Kidney epithelial cell (primary cell): ENCODE measurements at regions not wholly inside any gene's neighbourhood (a gene's known extent, or its start where the extent isn't known, plus 50 kb on each side); places are given as distances from the start of the nearest gene placed in this dataset.
"Not testable (repeated sequence)": the region's sequence is repeated elsewhere in the genome, so short reads cannot be mapped to it uniquely, and the experiment has no call there.

Experiments
- DNase-seq: peaks from one replicate; pipeline ENCODE4 v3.0.0-alpha.2; 2010; ENCODE audit warnings: low read depth
- H3K27me3 ChIP-seq: 2 replicates; pipeline ENCODE4 v1.6.0; 2011; ENCODE audit warnings: low read length; ENCODE audit not compliant: control insufficient read depth, insufficient read depth
- H3K36me3 ChIP-seq: 2 replicates; pipeline ENCODE4 v1.5.1; 2011; ENCODE audit warnings: low read length; ENCODE audit not compliant: control insufficient read depth, insufficient read depth
- H3K4me3 ChIP-seq: 2 replicates; pipeline ENCODE4 v1.5.1; 2011; ENCODE audit warnings: low read depth, mild to moderate bottlenecking, control low read depth, low read length
- CTCF ChIP-seq: IDR thresholded peaks from 2 replicates; pipeline ENCODE4 v1.5.1; 2011; ENCODE audit warnings: mild to moderate bottlenecking, moderate library complexity, low read length, control low read depth, inconsistent platforms; ENCODE audit not compliant: insufficient read depth, poor library complexity, severe bottlenecking

DNA sequence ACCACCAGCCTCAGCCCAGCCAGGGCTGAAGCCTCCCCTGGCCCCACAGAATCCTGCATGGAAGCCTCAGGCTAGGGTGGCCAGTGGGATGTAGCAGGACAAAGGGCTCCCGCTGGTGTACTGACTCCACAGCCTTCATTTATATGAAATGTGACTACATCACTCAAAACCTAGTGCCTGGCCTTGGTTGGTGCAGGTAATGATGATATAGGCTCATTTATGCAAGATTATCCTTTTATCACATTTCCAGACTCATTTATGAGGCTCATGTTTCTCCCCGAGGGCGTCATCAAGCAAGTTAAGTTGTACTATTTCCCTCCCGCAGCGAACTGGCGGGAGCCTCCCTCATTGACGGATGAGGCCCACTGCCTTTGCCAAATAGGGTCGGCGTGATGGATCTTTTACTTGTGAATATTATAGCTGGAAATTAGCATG is 179.1 kb upstream of the SMAD3 start:
- no peak for DNase-seq
- Histone ChIP-seq H3K4me3 (no peak overlapping the region), H3K27me3 (no peaks in the 10 kb centered on the region), H3K36me3 (no peaks in the 10 kb centered on the region)
- no peak for TF ChIP-seq CTCF

DNA sequence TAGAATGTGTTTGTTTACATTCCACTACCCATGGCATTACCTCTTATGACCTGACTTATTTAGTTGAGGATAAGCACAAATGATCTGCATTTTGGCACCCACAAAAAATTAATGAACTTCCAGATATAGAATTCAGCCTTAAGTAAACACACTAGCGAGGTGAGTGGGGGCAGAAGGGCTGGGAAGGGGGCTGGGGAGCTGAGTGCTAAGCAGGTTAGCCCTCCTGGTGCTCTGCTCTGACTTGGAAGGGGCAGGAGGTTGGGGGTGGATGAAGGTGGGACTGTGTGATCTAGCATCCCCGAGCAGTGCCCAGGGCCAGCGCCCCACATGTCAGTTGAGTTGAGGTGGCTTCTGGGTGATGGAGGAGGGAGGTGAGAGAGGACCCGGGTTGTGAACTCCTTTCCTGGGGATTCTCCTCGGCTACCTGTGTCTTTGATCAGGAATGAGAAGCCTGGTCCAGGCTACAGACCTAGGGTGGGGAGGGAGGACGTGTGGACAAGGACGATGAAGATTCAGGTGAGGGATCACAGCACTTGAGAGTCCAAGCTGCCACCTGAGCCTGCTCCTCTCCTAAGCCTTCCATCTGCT is 178.6 kb upstream of the SMAD3 start:
- no peaks in the 10 kb centered on the region for H3K27me3 ChIP-seq
- no peak for DNase-seq
- H3K36me3 ChIP-seq = no peaks in the 10 kb centered on the region
- TF ChIP-seq CTCF = no peak
- H3K4me3 ChIP-seq = no peak overlapping the region

DNA sequence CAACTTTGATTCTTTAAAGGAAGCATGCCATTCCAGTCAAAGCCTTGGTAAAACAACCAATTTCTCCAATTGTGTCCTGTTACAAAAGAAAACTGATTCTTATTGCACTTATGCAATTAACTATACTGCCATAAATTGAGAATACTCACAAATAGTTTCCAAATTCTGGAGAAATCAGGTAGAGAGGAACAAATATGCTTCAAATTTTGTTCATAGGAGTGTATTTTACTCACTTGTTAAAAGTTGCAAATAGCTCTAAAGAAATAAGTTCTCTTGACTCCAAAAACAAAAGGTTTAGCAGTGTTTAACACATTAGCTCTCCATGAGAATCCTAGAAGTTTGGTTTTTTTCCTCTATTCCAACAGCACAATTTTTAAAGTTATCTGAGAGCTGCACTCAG is 176.1 kb upstream of the SMAD3 start:
- H3K4me3 ChIP-seq, DNase-seq, H3K36me3 ChIP-seq, H3K27me3 ChIP-seq: not testable (repeated sequence)

DNA sequence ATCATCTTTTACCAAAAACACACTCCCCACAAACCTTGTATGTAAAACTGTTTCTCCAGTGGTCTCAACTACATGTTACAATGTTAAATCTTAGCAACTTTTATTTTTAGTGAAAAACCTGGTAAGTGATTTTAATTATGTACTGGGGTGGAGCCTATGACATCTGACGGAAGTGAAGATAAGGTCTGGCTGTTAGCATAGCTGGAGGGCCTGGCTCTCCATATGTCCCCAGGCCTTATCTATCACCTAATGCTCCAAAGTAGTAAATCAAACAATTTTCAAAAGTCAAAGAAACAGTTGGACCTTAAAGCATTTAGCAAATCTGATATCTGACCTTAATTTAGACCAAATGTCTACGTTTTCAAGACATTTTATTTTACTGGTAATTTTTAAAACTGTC is 173.6 kb upstream of the SMAD3 start:
- no peak for TF ChIP-seq CTCF
- no peaks in the 10 kb centered on the region for H3K36me3 ChIP-seq
- DNase-seq = no peak
- no peaks in the 10 kb centered on the region for H3K27me3 ChIP-seq
- no peak overlapping the region for H3K4me3 ChIP-seq

DNA sequence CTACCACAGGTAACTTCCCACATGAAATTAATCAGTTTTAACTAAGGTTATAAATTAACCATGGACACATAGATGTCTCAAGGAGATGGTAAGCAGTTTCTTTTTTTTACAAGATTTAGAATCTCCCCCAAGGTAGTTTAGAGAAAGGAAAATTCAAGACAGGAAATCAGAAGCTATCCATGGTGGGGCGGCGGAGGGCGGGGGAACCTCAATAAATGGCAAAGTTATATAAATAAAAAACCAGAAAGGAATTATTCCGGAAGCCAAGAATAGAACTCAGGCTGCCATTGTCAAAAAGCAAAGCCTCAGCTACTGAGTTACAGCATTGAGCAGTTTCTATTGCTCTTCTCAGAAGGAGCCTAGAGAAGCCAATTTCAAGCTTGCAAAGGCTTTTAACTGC is 172.1 kb upstream of the SMAD3 start:
- Histone ChIP-seq H3K27me3 (no peaks in the 10 kb centered on the region), H3K4me3 (no peak overlapping the region), H3K36me3 (no peaks in the 10 kb centered on the region)
- no peak for TF ChIP-seq CTCF
- DNase-seq = no peak

- H3K4me3 ChIP-seq = no peak overlapping the region
- no peaks in the 10 kb centered on the region for H3K27me3 ChIP-seq
- DNase-seq = no peak
- H3K36me3 ChIP-seq = no peaks in the 10 kb centered on the region
- TF ChIP-seq CTCF = no peak
Observed at GRCh38 chr15:66894363-66894762, 171.0 kb upstream of the SMAD3 start.
